SK-N-SH treated with all-trans-retinoic acid at 6 μM for 48 hours (cell line): ENCODE measurements at regions not wholly inside any gene's neighbourhood (a gene's known extent, or its start where the extent isn't known, plus 50 kb on each side); places are given as distances from the start of the nearest gene placed in this dataset.

Source experiments
- ATAC-seq: fragments of 200-7000 bp; cut with Tn5 transposase; 3 replicates; pipeline ENCODE4 v1.9.1; 2020; ENCODE audit warnings: mild to moderate bottlenecking, moderate library complexity
- ARNTL ChIP-seq: fragments of 450-650 bp; formaldehyde crosslinking; IDR thresholded peaks from 2 replicates; pipeline ENCODE4 v1.5.0; 2020; ENCODE audit warnings: low read depth, mild to moderate bottlenecking, moderate library complexity, borderline replicate concordance
- BACH2 ChIP-seq: fragments of 250-450 bp; sonication (Bioruptor Pico); IDR thresholded peaks from 2 replicates; pipeline ENCODE4 v1.9.0; 2021; ENCODE audit warnings: mild to moderate bottlenecking, borderline replicate concordance
- CREB5 ChIP-seq: fragments of 250-450 bp; sonication (Bioruptor Pico); IDR thresholded peaks from 2 replicates; pipeline ENCODE4 v1.5.1; 2020; ENCODE audit warnings: low read depth, mild to moderate bottlenecking, moderate library complexity
- CSDC2 ChIP-seq: fragments of 250-450 bp; sonication (Bioruptor Pico); IDR thresholded peaks from 2 replicates; pipeline ENCODE4 v1.5.0; 2020; ENCODE audit warnings: mild to moderate bottlenecking, moderate library complexity
- CSRNP3 ChIP-seq: fragments of 250-450 bp; sonication (Bioruptor Pico); IDR thresholded peaks from 2 replicates; pipeline ENCODE4 v1.5.1; 2021; ENCODE audit warnings: mild to moderate bottlenecking, moderate library complexity
- ESRRG ChIP-seq: fragments of 250-450 bp; sonication (Bioruptor Pico); IDR thresholded peaks from 2 replicates; pipeline ENCODE4 v1.6.1; 2021; ENCODE audit warnings: mild to moderate bottlenecking
- GLIS3 ChIP-seq: fragments of 250-450 bp; sonication (Bioruptor Pico); IDR thresholded peaks from 2 replicates; pipeline ENCODE4 v1.5.0; 2020; ENCODE audit warnings: mild to moderate bottlenecking, moderate library complexity
- ISL1 ChIP-seq: fragments of 250-450 bp; sonication (Bioruptor Pico); IDR thresholded peaks from 2 replicates; pipeline ENCODE4 v2.1.2; 2022; ENCODE audit warnings: mild to moderate bottlenecking, moderate library complexity
- OSR1 ChIP-seq: fragments of 250-450 bp; sonication (Bioruptor Pico); IDR thresholded peaks from 2 replicates; pipeline ENCODE4 v1.8.0; 2022; ENCODE audit warnings: moderate library complexity, mild to moderate bottlenecking, inconsistent platforms
- POU6F1 ChIP-seq: fragments of 250-450 bp; sonication (Bioruptor Pico); IDR thresholded peaks from 2 replicates; pipeline ENCODE4 v1.8.0; 2021; ENCODE audit warnings: low read depth, mild to moderate bottlenecking, moderate library complexity, borderline replicate concordance
- PPARA ChIP-seq: fragments of 250-450 bp; sonication (Bioruptor Pico); IDR thresholded peaks from 2 replicates; pipeline ENCODE4 v1.5.0; 2020; ENCODE audit warnings: mild to moderate bottlenecking, borderline replicate concordance
- RARB ChIP-seq: fragments of 250-450 bp; sonication (Bioruptor Pico); IDR thresholded peaks from 2 replicates; pipeline ENCODE4 v1.8.0; 2021; ENCODE audit warnings: mild to moderate bottlenecking, moderate library complexity
- SNAI2 ChIP-seq: fragments of 250-450 bp; sonication (Bioruptor Pico); IDR thresholded peaks from 2 replicates; pipeline ENCODE4 v1.5.0; 2020; ENCODE audit warnings: mild to moderate bottlenecking, moderate library complexity
- TCF4 ChIP-seq: fragments of 250-450 bp; sonication (Bioruptor Pico); IDR thresholded peaks from 2 replicates; pipeline ENCODE4 v1.8.0; 2021; ENCODE audit warnings: mild to moderate bottlenecking, moderate library complexity, borderline replicate concordance
- TOX ChIP-seq: fragments of 250-450 bp; sonication (Bioruptor Pico); IDR thresholded peaks from 2 replicates; pipeline ENCODE4 v1.8.0; 2021; ENCODE audit warnings: mild to moderate bottlenecking, moderate library complexity, borderline replicate concordance
- TSHZ2 ChIP-seq: fragments of 250-450 bp; sonication (Bioruptor Pico); IDR thresholded peaks from 2 replicates; pipeline ENCODE4 v1.5.0; 2020; ENCODE audit warnings: mild to moderate bottlenecking, moderate library complexity
- ZC3H10 ChIP-seq: fragments of 250-450 bp; sonication (Bioruptor Pico); IDR thresholded peaks from 2 replicates; pipeline ENCODE4 v1.5.1; 2021; ENCODE audit warnings: mild to moderate bottlenecking, moderate library complexity
- ZFP3 ChIP-seq: fragments of 250-450 bp; sonication (Bioruptor Pico); IDR thresholded peaks from 2 replicates; pipeline ENCODE4 v1.5.0; 2020; ENCODE audit warnings: mild to moderate bottlenecking, moderate library complexity
- ZFP30 ChIP-seq: fragments of 450-650 bp; formaldehyde crosslinking; IDR thresholded peaks from 2 replicates; pipeline ENCODE4 v1.5.0; 2022; ENCODE audit warnings: mild to moderate bottlenecking, moderate library complexity
- ZNF565 ChIP-seq: fragments of 450-650 bp; formaldehyde crosslinking; conservative IDR thresholded peaks from 2 replicates; pipeline ENCODE4 v1.5.0; 2020; ENCODE audit warnings: low read depth, mild to moderate bottlenecking, moderate library complexity
- ZNF70 ChIP-seq: fragments of 450-650 bp; formaldehyde crosslinking; IDR thresholded peaks from 2 replicates; pipeline ENCODE4 v1.5.0; 2020; ENCODE audit warnings: mild to moderate bottlenecking, moderate library complexity
- ZNF8 ChIP-seq: fragments of 450-650 bp; formaldehyde crosslinking; IDR thresholded peaks from 2 replicates; pipeline ENCODE4 v1.5.0; 2020; ENCODE audit warnings: mild to moderate bottlenecking, moderate library complexity

GRCh38 chr12:74317741-74318140 is 219.9 kb upstream of the ATXN7L3B start:
- no peak for ATAC-seq
- TF ChIP-seq SNAI2 (no peak), ZFP3 (no peak), PPARA (CRISPR knock-in tag) (no peak), ARNTL (CRISPR knock-in tag) (no peak), RARB (CRISPR knock-in tag) (no peak), CSDC2 (CRISPR knock-in tag) (no peak), TSHZ2 (no peak), POU6F1 (CRISPR knock-in tag) (no peak), CREB5 (no peak), ZC3H10 (CRISPR knock-in tag) (no peak), TOX (no peak), BACH2 (CRISPR knock-in tag) (no peak), TCF4 (CRISPR knock-in tag) (no peak), CSRNP3 (CRISPR knock-in tag) (no peak), ESRRG (CRISPR knock-in tag) (no peak), ZNF70 (CRISPR knock-in tag) (no peak), OSR1 (no peak), GLIS3 (CRISPR knock-in tag) (no peak)

- TF ChIP-seq PPARA (CRISPR knock-in tag) (no peak), CREB5 (no peak), ZFP30 (CRISPR knock-in tag) (no peak), ESRRG (CRISPR knock-in tag) (no peak), CSDC2 (CRISPR knock-in tag) (no peak), ARNTL (CRISPR knock-in tag) (no peak), TSHZ2 (no peak), ZC3H10 (CRISPR knock-in tag) (no peak), RARB (CRISPR knock-in tag) (no peak), TCF4 (CRISPR knock-in tag) (no peak), ISL1 (no peak), ZNF565 (CRISPR knock-in tag) (no peak), ZFP3 (no peak), BACH2 (CRISPR knock-in tag) (no peak), ZNF8 (CRISPR knock-in tag) (no peak), TOX (no peak), POU6F1 (CRISPR knock-in tag) (no peak)
- no peak for ATAC-seq
Observed at GRCh38 chr12:74319886-74320285, 217.7 kb upstream of the ATXN7L3B start.
